GM19372 (cell line): ENCODE measurements at regions not wholly inside any gene's neighbourhood (a gene's known extent, or its start where the extent isn't known, plus 50 kb on each side); places are given as distances from the start of the nearest gene placed in this dataset.
"Not testable (repeated sequence)": the region's sequence is repeated elsewhere in the genome, so short reads cannot be mapped to it uniquely, and the experiment has no call there.

Experiments used
- ATAC-seq: cut with Tn5 transposase; IDR thresholded peaks from one replicate; pipeline ENCODE4 v1.9.1; 2021; ENCODE audit warnings: mild to moderate bottlenecking, low read depth, moderate library complexity; ENCODE audit not compliant: unreplicated experiment

DNA sequence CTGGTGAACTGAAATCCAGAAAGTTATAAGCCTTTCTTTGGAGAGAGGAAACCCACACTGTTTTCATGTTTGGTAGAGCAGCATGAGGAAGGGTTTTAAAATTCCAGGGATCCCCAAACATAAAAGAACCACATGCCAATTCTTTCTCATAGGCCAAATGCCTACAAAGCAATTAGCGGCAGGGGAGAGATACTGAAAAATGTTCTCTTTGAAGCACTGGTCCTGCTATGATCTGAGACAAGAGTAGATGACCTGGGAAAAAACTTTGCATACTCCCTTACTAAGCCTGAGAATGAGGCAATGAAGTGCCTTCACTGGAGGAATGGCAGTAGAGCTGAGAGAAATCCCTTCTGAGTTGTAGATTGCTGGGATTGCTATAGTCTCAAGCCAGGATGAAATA, 1261.7 kb downstream of the DSC3 start:
- no peak for ATAC-seq

DNA sequence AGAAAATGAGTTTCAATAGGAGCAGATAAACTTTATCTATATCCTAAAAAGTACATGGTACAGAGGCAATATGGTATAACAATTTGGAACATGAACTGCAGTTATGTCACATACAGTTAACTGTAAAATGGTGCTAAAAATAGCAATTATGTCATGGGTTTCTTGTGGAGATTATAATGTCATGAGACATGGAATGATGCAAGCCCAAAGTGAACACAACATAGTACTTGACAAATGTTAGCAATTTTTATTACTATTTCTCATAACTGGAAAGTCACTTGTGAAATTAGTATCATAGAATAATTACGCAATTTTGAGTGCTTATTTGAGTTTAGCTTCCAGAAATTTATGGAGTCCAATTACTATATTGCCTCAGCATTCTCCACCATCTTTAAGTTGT, 1263.4 kb downstream of the DSC3 start:
- no peak for ATAC-seq

DNA sequence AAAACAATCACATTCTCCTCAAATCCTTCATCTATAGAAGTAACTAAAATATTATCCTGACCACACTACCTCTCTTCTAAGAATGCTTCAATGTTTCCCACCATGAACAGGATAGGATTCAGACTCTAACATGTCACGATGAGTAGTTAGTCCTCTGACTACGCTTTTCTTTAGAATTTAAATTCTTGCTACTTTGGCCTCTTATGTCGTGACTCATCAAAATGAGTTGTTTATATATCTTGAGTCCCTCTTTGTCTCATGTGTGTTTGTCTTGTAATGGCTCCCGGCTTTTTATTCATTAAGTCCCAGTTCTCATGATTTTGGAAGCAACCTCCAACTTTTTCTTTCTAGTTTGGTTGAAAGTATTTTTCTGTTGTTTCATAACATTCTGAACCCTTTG, 1289.2 kb downstream of the DSC3 start:
- no peak for ATAC-seq

DNA sequence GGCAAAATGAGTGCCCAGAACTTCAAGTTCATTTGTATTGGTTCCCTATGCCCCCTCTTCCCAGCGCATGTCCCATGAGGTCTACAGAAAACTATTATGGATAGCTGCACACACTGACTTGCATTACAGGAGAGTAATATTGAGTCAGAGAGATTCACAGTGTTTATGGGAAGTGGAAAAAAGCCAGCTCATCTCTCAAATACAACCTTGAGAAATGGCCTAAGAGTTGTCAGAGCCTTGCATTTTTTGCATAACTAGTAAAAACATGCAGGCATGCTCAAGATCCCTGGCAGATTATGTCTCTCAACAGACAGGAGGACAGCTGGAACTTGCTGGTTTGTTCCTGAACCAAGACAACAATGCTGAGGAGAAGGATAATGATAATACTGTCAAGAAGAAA, 1292.8 kb downstream of the DSC3 start:
- ATAC-seq = no peak

DNA sequence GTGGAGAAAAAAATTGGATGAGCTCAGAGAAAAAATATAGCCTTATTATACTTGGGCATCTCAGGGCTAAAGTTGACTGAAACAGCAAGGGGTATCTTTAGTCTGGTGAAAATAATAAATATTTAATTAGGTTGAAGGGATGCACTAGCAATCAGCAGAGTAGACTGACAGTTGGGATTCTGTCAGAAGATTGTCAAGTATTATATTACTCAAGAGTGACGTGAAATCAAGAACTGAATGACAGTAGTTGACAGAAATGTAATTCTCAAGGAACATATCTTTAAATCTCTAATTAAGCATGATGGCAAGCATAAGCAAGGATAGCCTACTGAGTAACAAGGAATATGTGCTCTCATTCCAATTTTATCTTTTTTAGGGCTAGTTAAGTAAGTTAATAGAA, 1301.1 kb downstream of the DSC3 start:
- no peak for ATAC-seq

DNA sequence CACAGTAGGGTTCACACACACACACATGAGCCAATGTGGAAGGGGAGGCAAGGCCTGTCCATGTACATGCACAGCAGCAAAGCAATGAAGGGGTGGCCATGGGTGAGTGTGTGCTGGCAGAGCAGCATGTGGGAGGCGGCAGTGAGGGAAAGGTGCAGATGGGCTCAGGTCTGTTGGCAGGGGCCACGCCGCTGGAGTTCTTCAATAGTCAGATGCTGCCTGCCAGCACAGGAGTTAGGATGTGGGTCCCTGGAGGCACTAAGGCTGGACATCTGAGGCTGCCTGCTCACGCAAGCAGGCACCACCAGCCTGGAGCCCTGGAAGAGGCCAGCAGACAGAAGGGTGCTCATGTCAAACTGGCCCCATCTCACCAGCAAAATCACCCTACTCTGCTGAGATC, 1304.9 kb downstream of the DSC3 start:
- ATAC-seq = no peak

DNA sequence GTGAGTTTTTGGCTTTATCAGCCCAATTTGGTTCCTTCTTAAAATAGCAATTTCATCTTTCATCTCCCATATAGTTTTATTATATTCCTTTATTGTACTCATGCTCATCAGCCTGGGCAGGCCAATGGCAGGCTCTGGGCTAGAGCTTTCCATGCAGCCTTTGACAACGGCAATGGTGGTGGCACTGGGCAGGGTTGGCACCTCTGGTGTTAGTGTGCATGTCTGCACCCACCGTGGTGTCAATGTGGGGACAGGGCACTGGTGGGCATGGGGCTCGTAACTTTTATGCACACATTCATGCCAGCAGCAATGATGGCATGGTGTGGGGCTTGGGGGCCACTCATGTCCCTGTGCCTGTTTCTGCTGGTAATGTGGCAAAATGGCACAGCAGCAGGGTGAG, 1305.4 kb downstream of the DSC3 start:
- ATAC-seq = no peak

DNA sequence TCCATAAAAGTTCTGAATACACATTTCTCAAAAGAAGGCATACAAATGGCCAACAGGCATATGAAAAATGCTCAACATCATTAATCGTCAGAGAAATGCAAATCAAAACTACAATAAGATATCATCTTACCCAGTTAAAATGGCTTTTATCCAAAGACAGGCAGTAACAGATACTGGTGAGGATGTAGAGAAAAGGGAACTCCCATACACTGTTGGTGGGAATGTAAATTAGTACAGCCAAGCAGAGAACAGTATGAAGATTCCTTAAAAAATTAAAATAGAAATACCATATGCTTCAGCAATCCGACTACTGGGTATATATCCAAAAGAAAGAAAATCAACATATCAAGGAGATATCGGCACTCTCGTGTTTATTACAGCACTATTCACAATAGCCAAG, 1312.5 kb downstream of the DSC3 start:
- no peak for ATAC-seq

DNA sequence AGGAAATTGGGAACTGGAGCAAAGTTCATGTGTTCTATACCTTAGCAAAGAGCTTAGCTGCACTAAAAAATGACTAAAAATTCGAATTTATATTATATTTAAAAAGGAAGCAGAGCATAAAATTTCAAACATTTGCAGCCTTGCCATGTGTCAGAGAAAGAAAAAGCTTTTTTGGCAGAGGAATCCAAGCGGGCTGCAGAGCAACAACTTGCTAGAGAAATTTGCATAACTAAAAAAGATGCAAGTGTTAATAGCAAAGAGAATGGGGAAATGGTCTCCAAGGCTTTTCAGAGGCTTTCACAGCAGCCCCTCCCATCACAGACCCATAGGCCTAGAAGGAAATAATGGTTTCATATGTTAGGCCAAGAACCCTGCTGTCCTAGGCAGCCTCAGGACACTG, 1315.9 kb downstream of the DSC3 start:
- ATAC-seq = no peak

DNA sequence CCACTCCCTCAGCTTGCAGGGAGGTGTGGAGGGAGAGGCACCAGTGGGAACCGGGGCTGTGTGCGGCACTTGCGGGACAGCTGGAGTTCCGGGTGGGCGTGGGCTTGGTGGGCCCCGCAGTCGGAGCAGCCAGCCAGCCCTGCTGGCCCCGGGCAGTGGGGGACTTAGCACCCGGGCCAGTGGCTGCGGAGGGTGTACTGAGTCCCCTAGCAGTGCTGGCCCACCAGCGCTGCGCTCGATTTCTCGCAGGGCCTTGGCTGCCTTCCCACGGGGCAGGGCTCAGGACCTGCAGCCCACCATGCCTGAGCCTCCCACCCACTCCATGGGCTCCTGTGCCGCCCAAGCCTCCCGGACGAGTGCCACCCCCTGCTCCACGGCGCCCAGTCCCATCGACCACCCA, 1319.1 kb downstream of the DSC3 start:
- ATAC-seq = not testable (repeated sequence)

DNA sequence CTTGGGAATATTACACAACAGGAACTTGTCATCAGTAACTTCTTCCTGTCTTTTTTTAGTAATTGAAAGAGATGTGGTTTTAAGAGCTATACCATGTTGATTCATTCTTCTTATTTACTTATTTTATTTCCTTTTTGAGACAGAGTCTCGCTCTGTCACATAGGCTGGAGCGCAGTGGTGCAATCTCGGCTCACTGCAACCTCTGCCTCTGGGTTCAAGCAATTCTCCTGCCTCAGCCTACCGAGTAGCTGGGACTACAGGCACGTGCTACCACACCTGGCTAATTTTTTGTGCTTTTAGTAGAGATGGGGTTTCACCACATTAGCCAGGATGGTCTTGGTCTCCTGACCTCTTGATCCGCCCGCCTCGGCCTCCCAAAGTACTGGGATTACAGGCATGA, 1326.6 kb downstream of the DSC3 start:
- not testable (repeated sequence) for ATAC-seq

DNA sequence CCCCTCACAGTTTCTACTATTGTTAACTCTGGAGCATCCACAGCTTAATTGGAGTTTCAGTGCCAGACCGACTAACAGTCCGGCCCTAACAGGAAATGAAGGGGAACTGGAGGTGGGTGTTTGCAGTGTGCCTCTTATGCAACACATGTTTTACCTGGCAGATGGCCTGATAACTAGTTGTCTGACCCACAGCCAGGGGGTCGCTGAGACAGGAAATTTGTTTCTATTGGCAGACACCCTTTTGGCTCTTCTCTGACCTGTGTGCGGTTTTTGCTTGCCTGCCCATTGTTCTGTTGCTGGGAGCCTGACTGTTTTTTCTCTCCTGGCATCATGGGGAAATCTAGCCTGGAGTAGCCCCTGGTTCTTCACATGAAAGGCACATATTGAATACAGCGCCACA, 1329.8 kb downstream of the DSC3 start:
- no peak for ATAC-seq

DNA sequence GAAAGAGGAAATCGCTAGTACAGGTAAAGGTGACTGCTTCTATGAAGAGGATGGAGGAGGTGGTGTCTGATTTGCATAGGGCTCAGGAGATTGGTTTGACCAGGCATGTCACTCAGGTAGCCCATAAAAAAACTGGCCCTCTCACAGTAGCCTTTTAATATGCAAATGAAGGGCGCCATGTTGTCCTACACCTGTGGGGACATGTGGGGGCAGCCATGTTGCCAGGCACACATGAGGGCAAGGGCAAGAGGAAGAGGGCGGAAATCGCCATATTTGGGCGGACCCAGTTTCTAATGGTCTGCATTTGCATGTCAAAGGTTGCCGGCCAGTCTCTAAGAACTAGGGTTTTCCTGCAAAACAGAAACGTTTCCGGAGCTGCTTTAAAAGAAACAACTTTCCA, 1330.6 kb downstream of the DSC3 start:
- ATAC-seq = no peak

DNA sequence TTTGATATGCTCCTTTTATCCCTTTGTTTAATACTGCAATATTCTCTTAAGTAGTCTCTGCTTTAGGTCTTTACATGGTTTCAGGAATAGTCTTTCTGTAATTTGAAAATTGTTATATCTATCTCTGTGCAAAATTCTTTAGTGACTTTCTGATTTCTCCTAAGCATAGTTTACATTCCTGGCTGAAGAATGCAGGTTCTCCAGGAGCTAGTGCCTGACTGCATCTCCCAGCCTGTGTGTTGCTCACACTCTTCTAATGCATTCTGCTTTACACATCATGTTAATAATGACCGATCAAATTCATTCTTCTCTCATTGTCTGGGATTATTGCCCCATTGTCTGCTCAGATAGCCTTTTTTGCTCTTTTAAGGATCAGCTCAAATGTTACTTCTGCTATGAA, 1349.2 kb downstream of the DSC3 start:
- no peak for ATAC-seq

DNA sequence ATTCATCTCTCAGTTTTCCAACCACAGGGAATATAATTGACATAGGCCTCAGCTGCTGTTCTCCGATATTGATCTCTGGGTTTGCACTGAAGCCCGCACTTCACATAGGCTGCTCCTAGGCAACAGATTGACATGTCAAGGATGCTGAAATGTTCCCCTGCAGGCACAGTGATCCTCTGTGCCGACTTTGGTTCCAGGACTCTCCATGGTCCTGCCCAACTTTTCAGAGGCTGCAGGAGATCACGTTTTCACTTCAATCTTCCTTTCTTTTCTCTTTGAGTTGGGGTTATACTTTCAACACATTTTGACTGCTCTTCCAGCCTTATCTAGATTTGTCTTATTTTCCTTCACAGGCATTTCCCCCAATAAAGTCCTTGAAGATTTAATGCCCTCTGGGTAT, 1361.0 kb downstream of the DSC3 start:
- no peak for ATAC-seq

DNA sequence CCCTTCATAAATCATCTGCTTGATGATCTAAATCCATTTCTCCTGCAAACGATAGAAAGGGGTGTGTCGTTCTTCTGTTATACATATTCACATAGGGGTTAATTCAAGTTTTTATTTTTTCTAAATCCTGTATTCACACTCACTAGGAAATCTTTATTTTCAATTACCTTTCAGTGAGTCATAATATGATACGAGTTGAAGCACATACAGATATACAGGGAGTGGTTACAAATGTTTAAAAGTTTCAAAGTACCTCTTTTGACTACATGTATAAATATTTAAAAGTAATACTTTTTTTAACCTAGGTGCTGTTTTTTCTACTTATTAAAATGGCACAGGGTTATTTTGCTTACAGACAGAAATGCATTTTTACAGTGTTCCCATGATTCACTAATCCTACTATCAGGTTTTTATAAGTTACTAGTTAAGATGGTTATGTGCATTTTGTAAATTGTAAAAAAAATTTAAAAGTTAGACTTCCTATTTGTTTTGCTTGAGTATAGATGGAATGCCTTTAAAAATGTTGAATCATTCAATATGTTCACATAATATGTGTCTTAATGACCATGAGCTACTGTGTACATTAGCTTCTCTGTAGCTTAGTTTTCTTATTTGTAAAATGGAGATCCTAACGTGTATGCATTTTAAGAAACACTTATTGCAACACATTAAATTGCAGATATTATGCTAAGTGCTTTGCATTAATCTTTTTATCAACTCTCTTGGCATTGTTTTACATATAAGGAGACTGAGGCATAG, 1378.1 kb downstream of the DSC3 start:
- no peak for ATAC-seq

DNA sequence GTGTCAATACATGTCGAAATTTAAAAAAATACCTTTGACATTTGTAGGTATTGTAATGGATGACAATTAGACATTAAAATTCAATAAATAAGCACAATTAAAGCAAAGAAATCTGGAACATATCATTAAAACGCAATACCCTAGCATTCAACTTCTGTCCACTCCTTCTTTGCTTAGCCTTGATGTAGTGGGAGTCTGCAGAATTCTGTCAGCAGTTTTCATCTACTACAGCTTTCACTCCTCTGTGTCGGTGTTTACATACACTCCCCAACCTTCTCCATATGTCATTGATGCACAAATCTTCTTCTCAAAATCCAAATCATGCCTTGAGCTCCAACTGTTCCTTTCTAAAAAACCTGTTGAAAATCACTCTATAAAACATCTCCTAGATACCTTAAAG, 1380.6 kb downstream of the DSC3 start:
- ATAC-seq = no peak

DNA sequence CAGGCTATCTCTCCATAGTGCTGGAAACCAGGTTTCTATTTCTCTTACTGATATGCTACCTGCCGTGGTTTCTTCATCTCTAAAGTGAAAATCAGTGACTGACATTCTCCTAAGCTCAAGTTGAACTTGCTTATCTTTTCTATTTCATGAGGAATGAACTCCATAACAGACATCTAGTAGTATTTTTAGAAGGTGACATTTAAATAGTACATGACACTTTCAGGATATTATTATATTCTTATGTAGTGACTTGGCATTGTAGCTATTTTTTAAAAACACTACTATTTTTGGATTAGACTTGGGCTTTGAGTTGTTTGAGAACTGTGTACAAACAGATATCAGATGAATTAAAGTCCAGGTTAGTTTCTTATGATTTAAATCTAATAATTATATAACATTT, 1381.8 kb downstream of the DSC3 start:
- no peak for ATAC-seq

DNA sequence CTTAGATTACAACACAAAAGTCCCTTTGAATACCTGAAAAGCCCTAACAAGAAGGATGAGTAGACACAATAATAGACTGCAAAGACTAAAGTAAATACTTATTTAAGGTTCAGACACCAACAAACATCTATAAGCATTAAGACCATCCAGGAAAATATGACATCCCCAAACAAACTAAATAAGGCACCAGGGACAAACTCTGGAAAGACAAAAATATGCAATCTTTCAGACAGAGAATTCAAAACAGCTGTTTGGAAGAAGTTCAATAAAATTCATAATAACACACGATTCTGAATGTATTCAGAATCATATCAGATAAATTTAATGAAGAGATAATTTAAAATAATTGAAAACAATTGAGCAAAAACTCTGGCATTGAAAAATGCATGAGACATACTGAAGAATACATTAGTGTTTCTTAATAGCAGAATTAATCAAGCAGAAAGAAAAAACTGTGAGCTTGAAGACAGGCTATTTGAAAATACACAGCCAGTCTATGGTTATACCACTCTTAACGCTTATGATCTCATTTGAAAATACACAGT, 1388.8 kb downstream of the DSC3 start:
- ATAC-seq = no peak

DNA sequence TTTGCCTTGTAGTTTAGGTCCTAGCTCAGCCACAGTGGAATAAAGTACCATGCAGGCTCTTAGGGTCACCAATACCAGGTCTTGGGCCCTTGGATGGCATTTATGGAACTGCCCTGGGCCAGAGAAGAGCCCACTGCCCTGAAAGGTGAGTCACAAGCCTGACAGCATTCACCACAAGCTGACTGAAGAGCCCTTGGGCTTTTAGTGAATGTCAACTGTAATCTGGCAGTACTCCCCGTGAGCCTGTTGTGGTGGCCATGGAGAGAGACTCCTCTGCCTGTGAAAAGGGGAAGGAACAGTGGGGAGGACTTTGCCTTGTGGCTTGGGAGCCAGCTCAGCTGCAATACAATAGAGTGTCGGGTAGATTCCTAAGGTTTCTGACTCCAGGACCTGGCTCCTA, 1389.7 kb downstream of the DSC3 start:
- ATAC-seq = no peak

DNA sequence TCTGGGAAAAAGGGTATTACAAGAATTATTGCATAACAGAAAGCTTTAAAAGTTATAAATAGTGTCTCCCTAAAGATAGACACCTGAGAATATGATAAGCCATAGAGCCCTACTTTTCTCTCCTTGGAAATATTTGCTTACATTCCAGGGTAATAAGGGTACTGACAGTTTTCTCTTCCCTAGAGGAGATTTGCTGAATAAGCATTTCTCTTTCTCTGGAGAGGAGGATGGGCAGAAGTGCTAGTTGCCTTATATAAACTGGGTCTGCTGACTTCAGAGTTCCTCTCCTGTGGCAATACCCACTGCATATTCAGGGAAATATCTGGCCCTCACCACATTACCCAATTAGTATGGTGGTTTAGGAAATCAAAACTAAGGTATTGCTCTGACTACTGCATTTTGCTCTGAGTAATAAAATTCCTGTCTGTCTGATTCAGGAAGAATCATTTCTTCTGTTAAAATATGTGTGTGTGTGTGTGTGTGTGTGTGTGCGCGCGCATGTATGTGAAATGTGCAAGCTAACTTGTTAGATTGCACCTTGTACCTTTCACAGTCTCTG, 1391.3 kb downstream of the DSC3 start:
- ATAC-seq = no peak

DNA sequence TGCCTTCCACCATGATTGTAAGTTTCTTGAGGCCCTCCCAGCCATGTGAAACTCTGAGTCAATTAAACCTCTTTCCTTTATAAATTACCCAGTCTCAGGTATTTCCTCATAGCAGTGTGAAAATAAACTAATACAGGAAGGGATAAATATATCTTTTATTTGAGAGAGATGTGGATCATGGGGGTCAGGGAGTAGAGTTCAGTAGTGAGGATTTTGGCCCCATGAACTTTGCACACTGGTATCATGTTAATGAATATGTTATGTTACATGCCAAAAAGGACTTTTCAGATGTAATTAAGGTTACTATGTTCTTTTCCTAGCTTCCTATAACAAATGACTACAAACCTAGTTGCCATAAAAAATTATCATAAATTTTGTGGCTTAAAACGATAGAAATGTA, 1393.7 kb downstream of the DSC3 start:
- ATAC-seq = no peak
